HuH-7.5 (cell line): ENCODE measurements at regions not wholly inside any gene's neighbourhood (a gene's known extent, or its start where the extent isn't known, plus 50 kb on each side); places are given as distances from the start of the nearest gene placed in this dataset.

Experiments used
- DNase-seq: peaks from one replicate; pipeline ENCODE4 v3.0.0; 2011; ENCODE audit warnings: low spot score

GRCh38 chr7:47724335-47724982 is 142.5 kb upstream of the TNS3 start:
- DNase-seq, result no peak

- no peak for DNase-seq
Observed at GRCh38 chr7:47722126-47722525, 140.2 kb upstream of the TNS3 start.

- no peak for DNase-seq
Observed at GRCh38 chr7:47721670-47722069, 139.8 kb upstream of the TNS3 start.

GRCh38 chr7:47720907-47721244 is 139.0 kb upstream of the TNS3 start:
- no peak for DNase-seq

GRCh38 chr7:47720141-47720906 is 138.4 kb upstream of the TNS3 start:
- no peak for DNase-seq

- no peak for DNase-seq
Observed at GRCh38 chr7:47719675-47720074, 137.8 kb upstream of the TNS3 start.

- DNase-seq, result no peak
Observed at GRCh38 chr7:47715631-47716068, 133.7 kb upstream of the TNS3 start.

- no peak for DNase-seq
Observed at GRCh38 chr7:47714669-47715607, 133.0 kb upstream of the TNS3 start.

GRCh38 chr7:47713595-47713994 is 131.7 kb upstream of the TNS3 start:
- no peak for DNase-seq

- no peak for DNase-seq
Observed at GRCh38 chr7:47712416-47712815, 130.5 kb upstream of the TNS3 start.

- DNase-seq, result no peak
Observed at GRCh38 chr7:47711776-47712175, 129.9 kb upstream of the TNS3 start.

- DNase-seq, result no peak
Observed at GRCh38 chr7:47710201-47710935, 128.5 kb upstream of the TNS3 start.

GRCh38 chr7:47709451-47709850 is 127.5 kb upstream of the TNS3 start:
- DNase-seq, result no peak

GRCh38 chr7:47709051-47709450 is 127.1 kb upstream of the TNS3 start:
- DNase-seq, result no peak

GRCh38 chr7:47707583-47707982 is 125.7 kb upstream of the TNS3 start:
- DNase-seq, result no peak

- no peak for DNase-seq
Observed at GRCh38 chr7:47704936-47705335, 123.0 kb upstream of the TNS3 start.

GRCh38 chr7:47702080-47702479 is 120.2 kb upstream of the TNS3 start:
- DNase-seq, result no peak

GRCh38 chr7:47698386-47698785 is 116.5 kb upstream of the TNS3 start:
- no peak for DNase-seq

GRCh38 chr7:47697543-47697942 is 115.6 kb upstream of the TNS3 start:
- no peak for DNase-seq

- no peak for DNase-seq
Observed at GRCh38 chr7:47696152-47696710, 114.3 kb upstream of the TNS3 start.

GRCh38 chr7:47693216-47693615 is 111.3 kb upstream of the TNS3 start:
- no peak for DNase-seq

GRCh38 chr7:47691988-47692387 is 110.1 kb upstream of the TNS3 start:
- no peak for DNase-seq
